ENCODE measurements at regions not wholly inside any gene's neighbourhood (a gene's known extent, or its start where the extent isn't known, plus 50 kb on each side); places are given as distances from the start of the nearest gene placed in this dataset.

DNA sequence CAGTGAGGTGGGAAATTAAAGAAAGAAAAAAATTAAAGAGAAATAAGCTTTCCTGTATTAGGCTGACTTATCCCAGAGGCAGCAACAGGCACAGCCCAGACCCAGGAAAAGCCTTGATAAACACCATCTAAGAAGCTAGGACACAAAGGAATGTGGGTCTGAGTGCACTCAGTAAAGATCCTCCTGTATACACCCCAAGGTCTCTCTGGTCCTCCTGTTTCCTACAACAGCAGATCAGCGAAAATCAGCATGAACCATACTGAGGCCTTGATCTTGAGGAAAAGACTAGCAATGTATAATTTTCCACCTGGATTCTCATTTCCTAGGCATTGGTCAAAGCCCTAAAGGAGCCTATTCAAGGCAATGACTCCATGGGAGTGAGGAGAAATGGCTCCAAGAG, 486.3 kb upstream of the CCDC196 start:
- TF ChIP-seq, protein P1, sequence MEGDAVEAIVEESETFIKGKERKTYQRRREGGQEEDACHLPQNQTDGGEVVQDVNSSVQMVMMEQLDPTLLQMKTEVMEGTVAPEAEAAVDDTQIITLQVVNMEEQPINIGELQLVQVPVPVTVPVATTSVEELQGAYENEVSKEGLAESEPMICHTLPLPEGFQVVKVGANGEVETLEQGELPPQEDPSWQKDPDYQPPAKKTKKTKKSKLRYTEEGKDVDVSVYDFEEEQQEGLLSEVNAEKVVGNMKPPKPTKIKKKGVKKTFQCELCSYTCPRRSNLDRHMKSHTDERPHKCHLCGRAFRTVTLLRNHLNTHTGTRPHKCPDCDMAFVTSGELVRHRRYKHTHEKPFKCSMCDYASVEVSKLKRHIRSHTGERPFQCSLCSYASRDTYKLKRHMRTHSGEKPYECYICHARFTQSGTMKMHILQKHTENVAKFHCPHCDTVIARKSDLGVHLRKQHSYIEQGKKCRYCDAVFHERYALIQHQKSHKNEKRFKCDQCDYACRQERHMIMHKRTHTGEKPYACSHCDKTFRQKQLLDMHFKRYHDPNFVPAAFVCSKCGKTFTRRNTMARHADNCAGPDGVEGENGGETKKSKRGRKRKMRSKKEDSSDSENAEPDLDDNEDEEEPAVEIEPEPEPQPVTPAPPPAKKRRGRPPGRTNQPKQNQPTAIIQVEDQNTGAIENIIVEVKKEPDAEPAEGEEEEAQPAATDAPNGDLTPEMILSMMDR (IDR thresholded peaks at IDR 0.05): no peak
- TF ChIP-seq POLR2A (IDR thresholded peaks at IDR 0.05) (no peak), EP300 (IDR thresholded peaks at IDR 0.05) (no peak)
